ENCODE measurements at regions not wholly inside any gene's neighbourhood (a gene's known extent, or its start where the extent isn't known, plus 50 kb on each side); places are given as distances from the start of the nearest gene placed in this dataset.
"Not testable (repeated sequence)": the region's sequence is repeated elsewhere in the genome, so short reads cannot be mapped to it uniquely, and the experiment has no call there.

DNA sequence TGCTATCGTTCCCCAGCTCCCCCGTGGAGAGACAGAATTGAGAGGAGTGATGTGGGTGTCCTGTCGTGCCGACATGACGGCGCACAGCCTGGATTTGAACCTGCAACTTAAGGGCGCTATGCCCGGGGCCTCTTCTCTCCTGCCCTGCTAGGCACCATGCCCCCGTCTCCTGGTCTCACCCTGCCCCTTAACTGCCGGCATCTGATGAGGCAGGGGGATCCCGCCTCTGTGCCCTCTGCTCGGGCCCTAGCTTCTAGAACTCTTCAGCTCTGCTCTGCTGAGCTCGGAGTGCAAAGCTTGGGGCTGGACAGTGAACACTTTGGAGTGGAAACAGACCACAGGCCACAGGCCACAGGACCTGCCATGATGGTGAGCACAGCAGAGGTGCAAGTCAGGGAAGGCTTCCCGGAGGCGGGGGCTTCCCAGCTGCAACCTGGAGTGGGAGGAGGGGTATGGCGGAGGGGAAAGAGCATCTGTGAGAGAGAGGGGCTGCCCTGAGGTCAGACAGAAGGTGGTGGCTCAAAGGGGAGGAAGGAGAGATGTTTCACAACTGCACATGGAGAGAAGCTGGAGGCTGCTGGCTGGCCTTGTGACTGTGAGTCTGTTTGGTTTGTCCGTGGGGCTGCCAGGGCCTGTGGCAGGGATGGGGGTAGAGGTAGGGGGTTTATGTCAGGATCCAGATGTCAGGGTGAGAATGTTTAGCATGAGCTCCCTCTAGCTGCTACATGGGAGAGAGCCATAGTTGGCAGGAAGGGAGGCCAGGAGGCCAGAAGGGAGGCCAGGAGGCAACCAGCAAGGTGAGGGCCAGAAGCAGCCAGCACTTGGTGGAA is 107.8 kb downstream of the CRLF3 start:
- in situ Hi-C loops (cut with HindIII; ENCODE audit: low pct_unique_long_range_greater_than_20kb, low sequenced_read_pairs): no loop called here
- peak; percentile 41 for DNase-seq (ENCODE audit: low read depth, low spot score)

- in situ Hi-C loops (cut with HindIII; ENCODE audit: low pct_unique_long_range_greater_than_20kb, low sequenced_read_pairs): not testable (repeated sequence)
- peak; percentile 52 for DNase-seq (ENCODE audit: low read depth, low spot score)
Observed at GRCh38 chr17:30714825-30715622, 109.5 kb downstream of the CRLF3 start.

GRCh38 chr17:30713805-30714204 is 110.7 kb downstream of the CRLF3 start:
- in situ Hi-C loops (cut with HindIII; ENCODE audit: low pct_unique_long_range_greater_than_20kb, low sequenced_read_pairs); DNase-seq (ENCODE audit: low read depth, low spot score): not testable (repeated sequence)

DNA sequence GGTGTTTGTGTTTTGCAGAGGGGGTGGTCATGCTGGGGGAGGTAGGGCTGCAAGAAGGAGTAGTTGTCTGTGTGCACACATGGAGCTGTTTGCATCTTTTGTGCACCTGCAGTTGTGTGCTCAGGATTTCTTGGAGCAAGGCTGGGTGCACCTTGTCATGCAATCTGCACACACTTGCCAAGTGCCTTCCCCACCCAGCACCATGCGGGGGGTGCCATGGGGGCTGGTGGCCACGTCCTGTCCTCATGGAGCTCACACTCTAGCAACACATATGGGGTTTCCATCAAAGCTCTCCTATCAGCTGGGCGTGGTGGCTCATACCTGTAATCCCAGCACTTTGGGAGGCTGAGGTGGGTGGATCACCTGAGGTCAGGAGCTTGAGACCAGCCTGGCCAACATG is 111.6 kb downstream of the CRLF3 start:
- in situ Hi-C loops (cut with HindIII; ENCODE audit: low pct_unique_long_range_greater_than_20kb, low sequenced_read_pairs); DNase-seq (ENCODE audit: low read depth, low spot score): not testable (repeated sequence)

- in situ Hi-C loops (cut with HindIII; ENCODE audit: low pct_unique_long_range_greater_than_20kb, low sequenced_read_pairs); DNase-seq (ENCODE audit: low read depth, low spot score): not testable (repeated sequence)
Observed at GRCh38 chr17:30711626-30712507, 112.6 kb downstream of the CRLF3 start.

DNA sequence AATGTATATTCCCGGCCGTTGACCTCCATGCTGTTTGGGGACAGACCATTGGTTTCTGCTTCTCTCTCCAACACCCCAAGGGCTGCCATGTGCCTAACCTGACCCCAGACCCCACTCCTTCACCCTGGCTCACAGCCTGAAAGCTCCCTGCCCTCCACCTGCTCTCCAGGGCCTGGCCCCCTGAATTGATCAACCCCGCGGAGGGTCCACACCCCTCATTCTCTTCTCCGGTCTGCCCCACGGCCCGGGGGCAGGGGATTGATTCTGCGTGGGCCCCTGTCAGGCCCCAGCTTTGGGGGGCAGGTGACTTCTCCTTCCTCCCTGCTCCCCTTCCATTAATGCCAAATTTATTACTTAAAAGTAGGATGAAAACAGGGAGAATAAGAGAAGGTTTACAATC is 113.3 kb downstream of the CRLF3 start:
- DNase-seq (ENCODE audit: low read depth, low spot score); in situ Hi-C loops (cut with HindIII; ENCODE audit: low pct_unique_long_range_greater_than_20kb, low sequenced_read_pairs): not testable (repeated sequence)

DNA sequence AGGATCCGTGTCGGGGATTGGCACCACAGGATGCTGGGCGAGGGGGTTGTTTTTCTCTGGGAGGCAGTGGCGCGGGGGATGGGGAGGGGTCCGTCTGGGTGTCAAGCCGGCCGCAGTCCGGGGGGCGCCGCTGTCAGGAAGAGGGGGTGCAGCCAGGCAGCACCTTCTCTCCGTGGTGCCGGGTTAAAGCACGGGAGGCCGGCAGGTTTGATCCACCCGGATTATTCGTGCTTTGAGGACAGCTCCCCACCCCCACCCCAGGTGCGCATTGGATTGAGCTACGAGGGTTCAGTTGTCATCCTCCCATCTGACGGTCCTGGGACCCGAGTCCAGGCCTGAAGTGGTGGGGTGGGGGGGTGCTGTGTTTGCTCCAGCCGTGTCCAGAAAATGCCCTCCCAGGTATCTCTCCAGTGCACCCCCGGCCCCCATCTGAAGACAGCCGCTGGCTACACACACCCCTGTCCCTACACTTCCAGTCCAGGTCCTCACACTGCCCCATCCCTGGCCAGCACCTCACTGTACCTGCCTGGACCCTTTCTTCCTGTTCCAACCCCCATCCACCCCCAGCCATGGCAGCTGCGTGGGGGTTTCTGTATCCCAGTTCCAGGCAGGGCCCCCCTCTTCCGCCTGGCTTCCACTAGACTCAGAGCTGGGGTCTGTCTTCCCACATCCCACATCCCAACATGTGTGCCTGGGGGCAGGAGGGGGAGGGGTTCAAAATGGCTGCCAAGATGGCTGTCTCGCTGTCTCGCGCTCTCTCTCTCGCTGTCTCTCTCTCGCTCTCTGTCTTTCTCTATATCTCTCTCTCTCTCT is 114.0 kb downstream of the CRLF3 start:
- DNase-seq (ENCODE audit: low read depth, low spot score); in situ Hi-C loops (cut with HindIII; ENCODE audit: low pct_unique_long_range_greater_than_20kb, low sequenced_read_pairs): not testable (repeated sequence)

DNA sequence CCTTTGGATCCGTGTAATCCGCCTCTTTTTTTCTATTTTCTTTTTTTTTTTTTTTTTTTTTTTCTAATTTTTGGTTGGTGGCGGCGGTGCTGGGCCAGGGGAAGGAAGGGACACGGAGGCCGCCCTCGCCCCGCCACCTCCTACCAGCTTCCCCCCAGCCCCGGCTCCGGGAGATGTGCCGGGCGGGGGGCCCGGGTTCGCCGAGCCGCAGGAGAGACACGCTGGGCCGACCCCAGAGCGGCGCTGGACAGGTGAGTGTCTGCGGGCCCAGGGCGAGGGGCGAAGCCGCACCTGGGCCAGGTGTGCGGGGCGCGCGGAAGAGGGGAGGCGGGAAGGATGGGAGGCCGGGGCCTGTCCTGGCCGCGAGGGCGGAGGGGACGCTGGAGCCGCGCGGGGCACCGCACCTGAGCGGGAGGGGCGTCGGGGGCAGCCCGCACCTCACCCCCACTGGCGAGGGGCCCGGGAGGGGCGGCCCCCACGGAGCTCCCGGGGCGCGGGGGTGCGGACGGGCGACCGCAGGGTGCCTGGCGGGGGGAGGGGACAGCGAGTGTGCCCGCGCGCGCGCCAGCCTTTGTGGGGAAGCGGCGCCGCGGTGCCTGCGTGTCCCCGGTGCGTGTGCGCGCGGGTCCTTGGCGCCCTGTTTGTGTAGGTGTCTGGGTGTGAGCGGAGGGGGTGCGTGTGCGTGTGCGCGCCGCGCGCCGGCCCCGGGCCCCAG is 114.8 kb downstream of the CRLF3 start:
- DNase-seq (ENCODE audit: low read depth, low spot score); in situ Hi-C loops (cut with HindIII; ENCODE audit: low pct_unique_long_range_greater_than_20kb, low sequenced_read_pairs): not testable (repeated sequence)

- DNase-seq (ENCODE audit: low read depth, low spot score); in situ Hi-C loops (cut with HindIII; ENCODE audit: low pct_unique_long_range_greater_than_20kb, low sequenced_read_pairs): not testable (repeated sequence)
Observed at GRCh38 chr17:30709096-30709495, 115.4 kb downstream of the CRLF3 start.

- DNase-seq (ENCODE audit: low read depth, low spot score): peak; percentile 89
- in situ Hi-C loops (cut with HindIII; ENCODE audit: low pct_unique_long_range_greater_than_20kb, low sequenced_read_pairs): not testable (repeated sequence)
Observed at GRCh38 chr17:30708241-30709078, 116.0 kb downstream of the CRLF3 start.

DNA sequence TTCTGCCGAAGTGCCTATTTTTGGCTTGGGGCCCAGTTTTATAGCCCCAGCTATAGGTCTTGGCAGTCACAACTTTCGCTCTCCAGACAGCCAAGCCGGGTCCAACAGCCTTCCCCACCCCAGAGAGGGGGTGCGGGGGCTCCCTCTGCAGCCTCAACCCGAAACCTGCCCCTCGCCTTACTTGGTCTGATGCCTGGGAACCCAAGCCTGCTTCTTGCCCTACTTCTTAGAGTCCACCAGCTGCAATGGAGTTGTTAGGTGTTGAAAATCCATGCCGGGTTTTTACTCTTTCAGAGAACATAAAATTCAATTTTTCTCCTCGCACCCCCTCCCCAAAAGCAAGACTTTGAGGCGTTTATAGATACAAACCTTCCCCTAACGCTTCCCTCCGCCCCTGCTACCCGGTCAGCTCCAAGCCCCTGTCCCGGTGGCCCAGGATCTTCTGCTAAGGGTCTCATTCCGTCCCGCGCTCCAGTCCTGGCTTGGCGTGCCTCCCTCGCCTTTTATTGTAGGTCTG is 116.7 kb downstream of the CRLF3 start:
- DNase-seq (ENCODE audit: low read depth, low spot score): peak; percentile 5
- in situ Hi-C loops (cut with HindIII; ENCODE audit: low pct_unique_long_range_greater_than_20kb, low sequenced_read_pairs): not testable (repeated sequence)

DNA sequence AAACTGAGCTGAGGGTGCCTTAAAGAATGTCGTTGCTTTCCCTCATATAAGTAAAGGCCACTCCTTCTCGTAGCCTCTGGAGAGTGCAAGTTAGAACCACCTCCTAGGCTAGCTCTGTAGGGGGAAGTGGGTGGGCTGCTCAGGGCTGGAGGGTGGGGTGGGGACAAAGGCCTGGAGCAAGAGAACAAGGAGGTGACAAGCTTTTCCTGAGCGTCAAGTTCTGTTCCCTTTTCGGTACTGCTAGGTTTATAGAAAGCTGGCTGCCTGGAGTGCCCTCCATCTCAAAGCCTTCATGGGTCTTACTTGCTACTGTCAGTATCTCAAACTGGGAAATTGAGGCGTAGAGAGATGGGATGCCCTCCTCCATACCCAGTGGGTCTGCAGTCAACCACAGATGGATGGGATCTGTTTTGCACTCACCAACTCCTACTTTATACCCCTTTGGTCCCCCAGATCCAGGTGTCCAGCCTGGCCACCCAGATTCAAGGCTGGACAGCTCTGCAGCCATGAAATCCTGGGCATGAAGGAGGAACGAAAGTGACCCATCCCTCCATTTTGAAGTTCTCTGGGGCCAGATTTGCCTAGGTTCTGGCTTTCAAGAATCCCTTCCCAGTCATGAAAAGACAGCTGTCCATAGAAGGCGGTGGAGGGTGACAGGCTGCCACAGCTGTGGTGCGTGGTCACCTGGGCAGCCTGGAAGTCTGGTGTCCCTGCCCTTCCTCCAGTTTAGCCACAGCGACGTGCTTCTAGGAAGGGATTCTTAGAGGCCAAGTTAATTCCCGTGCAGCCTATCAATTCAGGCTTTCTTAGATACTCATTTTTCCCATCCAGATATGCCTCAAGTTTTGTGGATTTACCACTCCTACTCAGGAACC is 117.8 kb downstream of the CRLF3 start:
- DNase-seq (ENCODE audit: low read depth, low spot score); in situ Hi-C loops (cut with HindIII; ENCODE audit: low pct_unique_long_range_greater_than_20kb, low sequenced_read_pairs): not testable (repeated sequence)

DNA sequence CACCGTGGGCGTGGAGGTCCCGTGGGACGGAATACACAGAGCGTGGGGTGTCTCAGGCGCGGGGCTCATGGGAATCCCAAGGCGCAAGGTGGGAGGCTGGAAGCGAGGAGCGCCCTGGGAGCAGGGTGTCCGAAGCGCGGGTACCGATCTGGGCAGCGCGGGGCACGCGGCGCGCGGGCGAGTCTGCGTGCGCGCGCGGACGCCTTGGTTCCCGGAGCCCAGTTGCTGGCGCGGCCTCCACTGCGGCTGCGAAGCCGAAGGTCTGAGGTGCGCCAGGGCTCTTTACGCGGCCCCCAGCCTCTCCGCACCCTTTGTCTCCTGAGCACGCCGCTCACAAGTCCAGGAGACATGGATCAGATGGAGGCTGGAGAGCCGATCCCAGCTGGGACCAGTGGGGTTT is 118.5 kb downstream of the CRLF3 start:
- in situ Hi-C loops (cut with HindIII; ENCODE audit: low pct_unique_long_range_greater_than_20kb, low sequenced_read_pairs); DNase-seq (ENCODE audit: low read depth, low spot score): not testable (repeated sequence)

DNA sequence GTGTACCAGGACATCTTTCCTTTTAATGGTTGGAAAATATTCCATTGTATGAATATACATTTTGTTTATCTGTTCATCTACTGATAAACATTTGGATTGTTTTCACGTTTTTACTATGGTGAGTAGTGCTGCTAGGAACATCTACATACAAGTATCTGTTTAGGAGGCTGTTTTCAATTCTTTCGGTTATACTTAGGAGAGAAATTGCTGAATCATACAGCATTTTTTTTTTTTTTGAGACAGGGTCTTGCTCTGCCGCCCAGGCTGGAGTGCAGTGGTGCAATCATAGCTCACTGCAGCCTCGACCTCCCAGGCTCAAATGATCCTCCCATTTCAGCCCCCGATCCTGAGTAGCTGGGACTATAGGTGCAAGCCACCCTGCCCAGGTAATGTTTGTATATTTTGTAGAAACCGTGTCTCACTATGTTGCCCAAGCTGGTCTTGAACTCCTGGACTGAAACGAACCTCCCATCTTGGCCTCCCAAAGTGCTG is 122.9 kb downstream of the CRLF3 start:
- in situ Hi-C loops (cut with HindIII; ENCODE audit: low pct_unique_long_range_greater_than_20kb, low sequenced_read_pairs): no loop called here
- no peak for DNase-seq (ENCODE audit: low read depth, low spot score)
